B cell (primary cell): ENCODE measurements at regions not wholly inside any gene's neighbourhood (a gene's known extent, or its start where the extent isn't known, plus 50 kb on each side); places are given as distances from the start of the nearest gene placed in this dataset.

Source experiments
- ATAC-seq: fragments of 200-7000 bp; cut with Tn5 transposase; one replicate; pipeline ENCODE4 v1.10.0; 2021; ENCODE audit warnings: low read depth, mild to moderate bottlenecking, moderate number of reproducible peaks, moderate library complexity
- CTCF ChIA-PET: fragments of 350-600 bp; sonication (Branson Sonifier 250); formaldehyde crosslinking; loops from one replicate; lab custom pipeline; 2021; ENCODE audit warnings: antibody characterized with exemption, inconsistent platforms; lab: Charles Lee
- POLR2A ChIA-PET: fragments of 350-600 bp; sonication (Branson Sonifier 250); formaldehyde crosslinking; loops from one replicate; lab custom pipeline; 2021; ENCODE audit warnings: antibody characterized with exemption; lab: Charles Lee
- DNase-seq: peaks from one replicate; pipeline ENCODE4 v3.0.0; 2013
- H2AFZ ChIP-seq: 2 replicates; pipeline ENCODE4 v1.6.1; 2012; ENCODE audit warnings: mild to moderate bottlenecking, low read depth, low read length; ENCODE audit not compliant: insufficient read depth, poor library complexity, severe bottlenecking
- H3K27ac ChIP-seq, 2 donors: 1 replicate in 1 of 2; 2 replicates in 1 of 2; pipeline ENCODE4 v1.5.1; 2012 to 2013; ENCODE audit warnings: low read length in 2 of 2, mild to moderate bottlenecking in 2 of 2, moderate library complexity in 1 of 2
- H3K27me3 ChIP-seq, 4 experiments: fragments of 200-600 bp in 1 of 4; sonication (generic) in 1 of 4; replicated peaks in 1 of 4; 1 replicate in 2 of 4; 2 replicates in 2 of 4; pipeline versions ENCODE4 v1.6.1 to v1.7.0; 2013 to 2016; ENCODE audit warnings: low read length in 3 of 4, mild to moderate bottlenecking in 2 of 4, mixed read lengths in 1 of 4, moderate library complexity in 1 of 4; ENCODE audit not compliant: insufficient read depth in 4 of 4, control insufficient read depth in 3 of 4; ENCODE audit errors: control extremely low read depth in 1 of 4
- H3K36me3 ChIP-seq, 2 experiments: replicated peaks in 1 of 2; 1 replicate in 1 of 2; 2 replicates in 1 of 2; pipeline versions ENCODE4 v1.6.1 to v1.7.1; 2013; ENCODE audit warnings: low read length in 1 of 2; ENCODE audit not compliant: insufficient read depth in 2 of 2, control insufficient read depth in 1 of 2; ENCODE audit errors: control extremely low read depth in 1 of 2, extremely low read depth in 1 of 2
- H3K4me1 ChIP-seq, 2 donors: fragments of 200-600 bp in 1 of 2; sonication (generic) in 1 of 2; 1 replicate in 1 of 2; 2 replicates in 1 of 2; pipeline versions ENCODE4 v1.5.1 to v1.6.1; 2013 to 2017; ENCODE audit warnings: low read length in 2 of 2; ENCODE audit not compliant: control insufficient read depth in 2 of 2, insufficient read depth in 2 of 2
- H3K4me2 ChIP-seq: replicated peaks from 2 replicates; pipeline ENCODE3; 2012; ENCODE audit warnings: mild to moderate bottlenecking, low read depth, low read length; ENCODE audit not compliant: poor library complexity, severe bottlenecking
- H3K4me3 ChIP-seq, 5 experiments: fragments of 200-600 bp in 1 of 5; sonication (generic) in 1 of 5; 1 replicate in 3 of 5; 2 replicates in 2 of 5; pipeline versions ENCODE4 v1.5.1 to v1.7.0; 2011 to 2016; ENCODE audit warnings: low read length in 4 of 5, mild to moderate bottlenecking in 4 of 5, low read depth in 2 of 5, control low read depth in 1 of 5, moderate library complexity in 1 of 5; ENCODE audit not compliant: insufficient read depth in 1 of 5; ENCODE audit errors: control extremely low read depth in 1 of 5, extremely low read depth in 1 of 5
- H3K79me2 ChIP-seq: fragments of 200-600 bp; sonication (generic); one replicate; pipeline ENCODE4 v1.6.0; 2016; ENCODE audit warnings: low read length; ENCODE audit not compliant: control insufficient read depth, insufficient read depth
- H3K9ac ChIP-seq: fragments of 200-600 bp; sonication (generic); 2 replicates; pipeline ENCODE4 v1.6.1; 2017; ENCODE audit warnings: mild to moderate bottlenecking, low read length, moderate library complexity
- H3K9me3 ChIP-seq, 3 donors: one replicate each; pipeline versions ENCODE4 v1.6.1 to v1.7.1; 2013; ENCODE audit warnings: low read length in 2 of 3; ENCODE audit not compliant: control insufficient read depth in 2 of 3, insufficient read depth in 1 of 3; ENCODE audit errors: control extremely low read depth in 1 of 3
- H4K20me1 ChIP-seq: 2 replicates; pipeline ENCODE4 v1.6.0; 2012; ENCODE audit warnings: mild to moderate bottlenecking, low read length; ENCODE audit not compliant: insufficient read depth, control insufficient read depth, poor library complexity, severe bottlenecking
- H3K27ac Mint-ChIP-seq: one replicate; pipeline ENCODE4 v1.8.0; 2021; ENCODE audit warnings: mixed read lengths
- H3K27me3 Mint-ChIP-seq: one replicate; pipeline ENCODE4 v1.8.0; 2021; ENCODE audit warnings: mixed read lengths
- H3K4me1 Mint-ChIP-seq: one replicate; pipeline ENCODE4 v1.8.0; 2021; ENCODE audit warnings: mixed read lengths
- H3K4me3 Mint-ChIP-seq: one replicate; pipeline ENCODE4 v1.8.0; 2021; ENCODE audit warnings: mixed read lengths
- H3K9me3 Mint-ChIP-seq: one replicate; pipeline ENCODE4 v1.8.0; 2022; ENCODE audit warnings: mixed read lengths; ENCODE audit not compliant: insufficient read depth
- CTCF ChIP-seq: fragments of 200-600 bp; IDR thresholded peaks from one replicate; pipeline ENCODE4 v1.8.0; 2022; ENCODE audit warnings: antibody characterized with exemption, mild to moderate bottlenecking
- EZH2 ChIP-seq: IDR thresholded peaks from 2 replicates; pipeline ENCODE4 v1.6.1; 2012; ENCODE audit warnings: borderline replicate concordance, low read depth, mild to moderate bottlenecking, moderate library complexity, low read length; ENCODE audit not compliant: insufficient read depth, poor library complexity, severe bottlenecking
- WGBS: methylation state at CpG from one replicate; pipeline ENCODE4 v1.1.5; 2013; ENCODE audit warnings: missing lambda C conversion rate; ENCODE audit not compliant: insufficient coverage; 5-methylcytosine and 5-hydroxymethylcytosine counted together
- intact Hi-C: fragments of 100-400 bp; cut with micrococcal nuclease; formaldehyde crosslinking; loops from one replicate; pipeline ENCODE4 v1.10.0; 2022

DNA sequence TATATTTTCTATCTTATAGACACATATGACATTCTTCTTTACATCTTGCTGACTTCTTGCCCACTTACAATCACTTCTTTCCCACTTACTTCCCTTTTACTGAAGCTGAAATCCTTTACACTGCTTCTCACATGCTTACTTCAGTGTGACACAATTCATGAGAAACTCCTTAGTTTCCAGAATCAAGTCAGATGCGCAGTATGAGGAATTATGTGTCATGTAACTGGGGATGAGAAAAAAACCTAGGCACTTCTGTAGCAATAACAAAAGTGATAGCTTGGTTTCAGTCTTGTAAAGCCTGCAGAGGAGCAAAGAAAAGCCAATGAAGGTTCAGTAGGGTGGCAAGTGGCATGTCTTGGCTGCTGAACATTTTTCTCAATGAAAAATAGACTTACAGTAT lies 566.2 kb upstream of the RGS18 start:
- Mint-ChIP-seq H3K27ac (no peak overlapping the region), H3K4me3 (no peak overlapping the region)

DNA sequence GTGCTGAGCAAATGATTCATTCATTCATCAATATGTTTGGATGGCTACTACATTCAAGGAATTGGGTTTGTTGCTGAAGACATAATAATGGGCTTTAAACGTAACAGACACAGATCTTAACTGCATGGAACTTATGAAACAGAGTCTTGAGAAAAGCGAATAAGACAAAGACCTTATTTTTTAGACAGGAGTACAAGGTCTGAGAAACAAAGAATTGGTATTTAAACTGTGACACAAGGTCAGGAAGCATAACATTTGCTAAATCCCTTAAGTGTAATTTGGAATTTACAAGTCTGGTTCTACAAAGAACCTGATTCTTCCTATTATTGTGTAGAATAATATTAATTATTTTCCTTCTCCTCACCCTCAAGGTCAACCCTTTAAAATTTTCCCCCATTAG lies 565.4 kb upstream of the RGS18 start:
- POLR2A ChIA-PET: no interaction called here
- H3K9ac ChIP-seq: no peak overlapping the region
- WGBS: 92% methylated on average over 2 of the region's 2 CpGs

More for the DNA sequence above, 566.2 kb upstream of the RGS18 start:
- TF ChIP-seq EZH2: no peak
- no peak for TF ChIP-seq CTCF
- no peak overlapping the region for H3K9ac ChIP-seq
- H3K4me3 ChIP-seq: no peak overlapping the region
- no peaks in the 10 kb centered on the region for H3K4me1 ChIP-seq
- WGBS: 100% methylated on average over 1 of the region's 1 CpG
- no peaks in the 10 kb centered on the region for H3K79me2 ChIP-seq
- no peaks in the 10 kb centered on the region for H4K20me1 ChIP-seq
- no peak overlapping the region for H3K27ac ChIP-seq
- POLR2A ChIA-PET: no interaction called here
- no peaks in the 10 kb centered on the region for H3K27me3 Mint-ChIP-seq
- DNase-seq (no peak), ATAC-seq (no peak)
- peaks cover 2% of the 10 kb centered on the region for H3K9me3 Mint-ChIP-seq
- H3K4me2 ChIP-seq: no peak overlapping the region
- H3K36me3 ChIP-seq: no peaks in the 10 kb centered on the region
- no peaks in the 10 kb centered on the region for H3K4me1 Mint-ChIP-seq
- H3K9me3 ChIP-seq: peaks cover 0 to 16% (median 1%) of the 10 kb centered on the region in 3 donors
- CTCF ChIA-PET: no interaction called here
- intact Hi-C loops: no loop called here
- H2AFZ ChIP-seq: no peak overlapping the region
- H3K27me3 ChIP-seq: no peaks in the 10 kb centered on the region

More for the DNA sequence above, 565.4 kb upstream of the RGS18 start:
- ATAC-seq (no peak), DNase-seq (no peak)
- no peaks in the 10 kb centered on the region for H4K20me1 ChIP-seq
- no peak overlapping the region for H2AFZ ChIP-seq
- CTCF ChIA-PET: no interaction called here
- H3K9me3 Mint-ChIP-seq: peaks cover 2% of the 10 kb centered on the region
- no peaks in the 10 kb centered on the region for H3K27me3 ChIP-seq
- intact Hi-C loops: no loop called here
- H3K36me3 ChIP-seq: no peaks in the 10 kb centered on the region
- H3K4me2 ChIP-seq: no peak overlapping the region
- H3K4me1 ChIP-seq: no peaks in the 10 kb centered on the region
- H3K4me1 Mint-ChIP-seq: no peaks in the 10 kb centered on the region
- H3K27me3 Mint-ChIP-seq: no peaks in the 10 kb centered on the region
- no peak overlapping the region for H3K27ac Mint-ChIP-seq
- H3K9me3 ChIP-seq: peaks cover 0 to 16% (median 1%) of the 10 kb centered on the region in 3 donors
- no peak overlapping the region for H3K27ac ChIP-seq
- H3K4me3 Mint-ChIP-seq: no peak overlapping the region
- H3K4me3 ChIP-seq: no peak overlapping the region
- no peak for TF ChIP-seq CTCF
- no peak for TF ChIP-seq EZH2
- no peaks in the 10 kb centered on the region for H3K79me2 ChIP-seq
